ENCODE measurements at regions not wholly inside any gene's neighbourhood (a gene's known extent, or its start where the extent isn't known, plus 50 kb on each side); places are given as distances from the start of the nearest gene placed in this dataset.

- DNase-seq = no peak
Observed at GRCh38 chr4:54547299-54548097, 110.3 kb upstream of the KIT start.

GRCh38 chr4:54548098-54548620, 109.6 kb upstream of the KIT start:
- DNase-seq = no peak

DNA sequence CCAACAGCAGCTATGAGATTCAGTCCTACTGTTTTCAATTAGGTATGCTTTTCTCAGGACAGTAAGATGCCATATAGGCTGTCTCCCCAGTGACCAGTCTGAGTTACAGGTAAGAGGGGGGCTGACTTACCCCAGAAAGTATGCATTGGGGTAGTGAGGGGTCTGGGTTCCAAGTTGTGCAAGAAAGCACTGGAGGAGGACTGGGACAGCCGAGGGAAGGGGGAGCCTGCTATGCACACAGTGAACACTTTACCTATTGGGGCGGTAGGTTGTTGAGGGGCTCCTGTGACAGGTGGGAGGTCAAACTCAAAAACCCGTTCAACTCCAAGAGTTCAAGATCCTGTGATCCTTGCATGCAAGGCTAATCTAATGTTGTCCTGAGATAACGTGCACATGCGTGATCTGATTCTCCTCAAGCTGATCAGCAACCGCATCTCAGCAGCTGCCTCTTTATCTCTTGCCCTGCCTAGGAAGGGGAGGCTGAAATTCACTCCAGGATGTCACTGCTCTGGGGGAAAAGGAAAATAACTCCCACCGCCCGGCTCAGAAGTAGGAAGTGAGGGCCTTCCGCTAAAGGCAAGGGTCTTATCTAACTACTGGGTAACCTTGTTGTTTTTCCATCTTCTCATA, 108.8 kb upstream of the KIT start:
- DNase-seq = no peak

DNA sequence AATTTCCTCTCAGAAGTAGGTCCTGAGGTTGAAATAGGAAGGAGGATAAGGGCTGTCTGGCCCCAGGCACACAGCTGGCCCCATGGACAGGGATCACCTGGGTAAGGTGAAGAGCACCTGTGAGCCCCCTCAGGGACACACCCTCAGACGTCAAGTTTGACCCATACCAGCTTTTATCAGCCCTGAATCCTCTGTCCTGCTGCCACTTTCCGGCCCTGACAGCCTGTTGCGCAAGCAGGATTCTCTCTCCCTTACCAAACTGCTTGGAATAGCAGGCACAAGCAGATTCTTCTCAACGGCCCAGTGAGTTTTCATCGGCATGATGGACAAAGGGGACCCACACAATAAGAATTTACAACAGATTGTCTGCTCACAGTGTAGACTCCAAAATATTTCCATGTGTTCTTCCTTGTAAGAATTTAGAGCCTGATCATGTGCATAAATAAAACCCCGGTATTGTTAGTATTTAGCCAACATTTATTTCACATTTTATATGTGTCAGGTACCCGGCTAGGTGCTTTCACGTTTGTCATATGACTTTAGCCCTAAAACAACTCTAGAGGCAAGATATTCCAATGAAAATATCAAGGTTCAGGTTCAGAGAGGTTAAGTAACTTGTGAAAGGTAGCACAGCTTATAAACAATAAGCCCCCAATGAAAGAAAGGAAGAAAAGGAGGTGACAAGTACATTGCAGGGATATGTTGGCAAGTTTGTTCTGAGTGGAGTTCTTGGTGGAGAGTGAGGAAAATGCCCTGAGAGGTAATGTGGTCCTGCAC, 107.2 kb upstream of the KIT start:
- DNase-seq = no peak

GRCh38 chr4:54553001-54553400, 104.8 kb upstream of the KIT start:
- DNase-seq = no peak

DNA sequence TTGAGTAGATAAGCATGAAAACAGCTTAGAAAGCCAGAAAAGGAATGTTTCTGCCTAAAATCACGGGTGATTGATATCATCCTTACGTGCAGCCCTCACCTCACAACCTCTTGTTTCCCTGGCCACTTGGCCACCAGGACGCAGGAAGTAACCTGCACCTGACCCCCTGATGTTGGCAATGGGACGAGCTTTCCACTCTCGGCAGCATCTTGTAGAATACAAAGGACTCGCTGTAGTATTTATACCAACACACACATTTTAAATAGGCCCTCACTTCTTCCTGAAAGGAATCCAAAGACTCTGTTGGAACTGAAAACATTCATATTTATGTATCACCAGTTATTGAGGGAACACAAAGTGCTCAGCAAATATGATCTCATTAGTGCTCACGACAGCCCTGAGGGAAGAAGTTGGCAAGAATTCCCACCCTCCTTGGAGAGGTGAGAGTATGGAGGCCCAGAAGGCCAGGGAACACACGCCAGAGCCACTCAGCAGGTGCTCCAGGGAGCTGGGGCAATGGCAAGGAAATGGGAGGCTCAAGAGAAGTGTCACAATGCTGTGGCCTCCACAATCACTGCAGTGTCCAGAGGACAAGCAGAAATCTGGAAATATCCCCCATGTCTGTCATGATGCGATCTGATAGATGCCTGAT, 103.3 kb upstream of the KIT start:
- DNase-seq = no peak

- no peak for DNase-seq
Observed at GRCh38 chr4:54556051-54556450, 101.7 kb upstream of the KIT start.

DNA sequence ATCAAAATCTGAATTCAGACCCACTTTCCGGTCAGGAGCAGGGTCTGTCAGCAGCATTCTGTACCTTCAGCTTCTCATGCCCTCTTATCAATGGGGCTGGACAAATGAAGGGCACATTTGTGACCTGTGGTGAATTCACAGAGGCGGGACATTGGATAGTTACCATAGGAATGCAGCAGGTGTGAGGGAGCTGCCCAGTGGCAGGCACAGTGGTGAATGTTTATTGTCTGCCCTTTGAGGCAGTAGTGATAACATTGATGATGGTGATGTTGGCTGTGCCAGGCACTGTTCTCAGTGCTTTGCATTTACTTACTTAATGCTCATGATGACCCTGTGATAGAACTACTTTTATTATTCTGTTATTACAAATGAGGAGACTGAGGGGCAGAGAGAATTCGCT, 101.2 kb upstream of the KIT start:
- DNase-seq = no peak

GRCh38 chr4:54558889-54559677, 98.7 kb upstream of the KIT start:
- no peak for DNase-seq

DNA sequence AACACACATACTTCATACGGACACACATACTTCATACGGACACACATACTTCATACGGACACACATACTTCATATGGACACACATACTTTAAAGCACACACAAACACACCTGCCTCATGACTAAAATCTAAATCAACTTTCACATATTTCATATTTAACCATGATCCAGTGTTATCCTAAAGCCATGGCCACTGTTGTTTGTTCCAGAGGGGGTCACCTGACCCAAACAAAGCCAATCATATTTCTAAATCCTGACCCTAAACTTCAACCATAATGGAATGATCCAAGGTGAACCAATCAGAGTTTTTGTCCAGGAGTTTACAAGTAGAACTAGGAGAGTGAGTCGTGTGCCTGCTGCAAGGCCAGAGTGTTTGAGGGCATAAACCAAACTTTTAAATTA, 97.2 kb upstream of the KIT start:
- DNase-seq = no peak

DNA sequence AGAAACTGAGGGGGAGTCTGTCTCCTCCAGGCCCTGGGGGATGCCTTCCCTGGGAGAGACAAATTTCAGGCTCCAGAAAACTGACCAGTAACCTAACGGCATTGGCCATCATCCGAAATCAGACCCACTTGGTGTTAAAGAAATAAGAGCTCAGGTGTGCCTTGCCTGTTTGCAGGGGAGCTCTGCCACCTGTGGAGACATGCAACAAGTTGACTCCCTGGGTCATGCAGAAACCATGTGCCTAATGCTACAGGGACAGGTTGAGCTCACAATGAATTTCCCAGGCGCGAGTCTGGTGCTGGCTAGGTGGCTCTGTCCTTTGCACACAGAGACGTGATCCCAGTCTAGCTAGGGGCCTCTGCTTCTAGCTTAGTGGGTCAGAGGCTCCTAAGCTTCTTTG, 95.8 kb upstream of the KIT start:
- no peak for DNase-seq

DNA sequence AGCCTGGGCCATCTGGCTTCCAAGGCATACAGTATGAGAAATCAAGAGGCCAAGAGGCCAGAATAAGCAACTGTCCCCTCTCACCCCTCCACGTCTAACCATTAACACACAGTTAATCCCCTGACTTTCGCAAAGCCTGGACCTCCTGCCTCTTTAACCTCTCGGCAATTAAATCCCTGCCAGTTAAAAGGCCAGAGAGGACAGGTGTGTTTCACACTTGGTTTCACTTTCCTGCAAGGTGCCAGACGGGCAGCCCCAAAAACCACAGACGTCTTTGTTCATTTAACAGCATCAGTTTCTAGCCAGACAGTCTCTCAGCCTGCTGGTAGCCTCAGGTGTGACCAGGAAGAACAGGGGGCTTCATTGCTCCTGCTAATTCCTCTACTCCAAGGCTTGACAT, 91.1 kb upstream of the KIT start:
- no peak for DNase-seq

DNA sequence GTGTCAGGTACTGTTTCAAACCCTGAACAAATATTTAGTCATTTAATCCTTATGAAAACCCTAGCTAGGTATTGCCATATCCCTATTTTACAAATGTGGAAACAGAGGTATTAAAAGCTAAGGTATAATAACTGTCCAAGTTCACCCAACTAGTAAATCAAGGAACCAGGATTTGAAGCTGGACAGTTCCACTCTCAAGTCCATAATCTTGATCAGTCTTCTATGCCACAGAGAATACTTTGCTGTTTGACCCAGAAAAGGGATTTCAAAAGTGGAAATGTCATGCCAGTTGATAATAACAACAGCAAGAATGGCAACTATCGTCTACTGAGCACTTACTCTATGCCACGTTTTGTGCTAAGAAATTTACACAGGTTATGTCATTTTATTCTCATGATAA, 90.4 kb upstream of the KIT start:
- DNase-seq = no peak

DNA sequence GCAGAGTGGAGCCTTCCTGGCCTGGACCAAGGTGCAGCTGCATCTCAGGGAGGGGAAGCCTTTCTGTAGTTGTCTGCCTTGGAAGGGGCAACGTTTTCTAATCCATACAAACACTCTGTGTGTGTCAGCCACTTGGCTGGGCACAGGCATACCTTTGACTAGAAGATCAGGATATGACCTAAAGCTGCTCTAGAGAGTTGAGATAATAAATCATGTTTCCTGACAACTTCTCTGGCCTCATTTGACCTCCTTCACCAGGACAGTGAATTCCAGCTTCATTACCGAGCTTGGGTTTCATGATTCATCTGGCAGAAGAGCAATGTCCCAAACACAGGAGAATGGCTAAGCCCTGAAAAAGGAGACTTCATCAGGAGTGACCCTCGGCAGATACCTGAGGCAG, 89.6 kb upstream of the KIT start:
- no peak for DNase-seq

GRCh38 chr4:54570822-54571221, 86.9 kb upstream of the KIT start:
- no peak for DNase-seq

DNA sequence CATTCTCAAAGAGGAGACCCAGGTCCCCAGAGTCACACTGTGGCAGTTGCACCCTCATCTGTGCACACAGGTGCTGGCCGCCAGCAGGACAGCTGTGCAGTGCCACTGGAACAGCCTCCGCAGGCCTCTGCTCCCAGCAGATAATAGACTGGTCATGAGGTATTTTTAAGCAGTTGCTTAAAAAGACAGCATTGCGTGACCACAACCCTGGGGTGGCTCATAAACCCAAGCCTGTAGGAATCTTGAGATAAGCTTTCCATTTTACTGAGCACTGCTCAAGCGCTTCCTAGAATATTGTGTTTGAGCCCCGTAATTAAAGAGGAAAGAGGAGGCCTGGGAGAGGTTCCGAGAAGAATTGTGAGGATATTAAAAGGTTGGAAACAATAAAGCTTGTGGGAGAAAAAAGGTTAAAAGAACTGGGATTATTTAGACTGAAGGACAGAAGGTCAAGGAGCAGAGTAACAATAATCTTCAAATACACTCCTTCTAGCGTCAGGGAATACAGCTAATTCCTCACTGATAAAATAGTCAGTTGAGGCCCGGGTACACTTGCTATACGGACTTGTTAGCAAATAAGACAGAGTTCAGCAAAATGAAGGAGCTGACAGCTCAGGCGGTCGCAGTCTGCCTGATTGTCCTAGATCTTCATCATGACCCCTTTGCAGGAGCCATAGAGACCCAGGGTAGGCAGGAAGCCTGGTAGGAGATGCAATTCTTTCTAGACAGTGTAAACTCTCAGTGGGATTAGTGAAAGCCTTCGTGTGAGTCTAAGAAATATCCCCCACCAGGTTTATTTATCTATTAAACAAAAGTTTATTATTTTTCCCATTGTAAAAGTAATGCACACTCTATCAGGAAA, 86.2 kb upstream of the KIT start:
- DNase-seq = no peak

GRCh38 chr4:54572152-54572542, 85.6 kb upstream of the KIT start:
- no peak for DNase-seq

GRCh38 chr4:54574500-54574899, 83.3 kb upstream of the KIT start:
- DNase-seq = no peak

GRCh38 chr4:54575919-54576318, 81.8 kb upstream of the KIT start:
- DNase-seq = no peak

GRCh38 chr4:54581807-54582206, 76.0 kb upstream of the KIT start:
- DNase-seq = no peak

GRCh38 chr4:54585321-54586000, 72.3 kb upstream of the KIT start:
- no peak for DNase-seq

Data from right hindlimb (tissue), 1 donor.